Esophagus squamous epithelium (tissue), 4 donors: ENCODE measurements at regions not wholly inside any gene's neighbourhood (a gene's known extent, or its start where the extent isn't known, plus 50 kb on each side); places are given as distances from the start of the nearest gene placed in this dataset.

Experiments
- CTCF ChIP-seq, 6 experiments: fragments of 450-650 bp in 4 of 6; fragments of 200-600 bp in 2 of 6; sonication (generic) in 2 of 6; IDR thresholded peaks; one replicate each; pipeline ENCODE4 v1.5.1; 2016 to 2019; ENCODE audit warnings: antibody characterized with exemption in 6 of 6, mild to moderate bottlenecking in 4 of 6, moderate library complexity in 4 of 6
- POLR2A ChIP-seq, 4 donors: fragments of 450-650 bp; IDR thresholded peaks; one replicate each; pipeline ENCODE4 v1.6.1; 2017; ENCODE audit warnings: antibody characterized with exemption in 4 of 4, mild to moderate bottlenecking in 4 of 4, moderate library complexity in 3 of 4

- no peak for TF ChIP-seq POLR2A (IDR thresholded peaks at IDR 0.05)
- no peak for TF ChIP-seq CTCF (IDR thresholded peaks at IDR 0.05)
Observed at GRCh38 chr21:17071093-17071492, 441.8 kb upstream of the CXADR start.
